GM12878 (cell line): ENCODE measurements at regions not wholly inside any gene's neighbourhood (a gene's known extent, or its start where the extent isn't known, plus 50 kb on each side); places are given as distances from the start of the nearest gene placed in this dataset.

Source experiments
- ATAC-seq: fragments of 200-7000 bp; cut with Tn5 transposase; 3 replicates; pipeline ENCODE4 v1.9.1; 2020; ENCODE audit warnings: mild to moderate bottlenecking, moderate library complexity
- BruUV-seq: library from RNA; stranded (reverse); fragments of 400-500 nt; replicated peaks from 2 replicates; lab custom pipeline; 2021; lab: Mats Ljungman, UMichigan
- CTCF ChIA-PET: fragments of 300-600 bp; sonication (Branson Sonifier 250); formaldehyde crosslinking; extraction: SDS; loops from one replicate; lab custom pipeline; 2021; ENCODE audit warnings: inconsistent platforms; lab: Yijun Ruan, JAX
- POLR2A ChIA-PET: fragments of 350-600 bp; formaldehyde crosslinking; extraction: SDS; loops from one replicate; lab custom pipeline; 2021; ENCODE audit warnings: inconsistent platforms; lab: Charles Lee
- RAD21 ChIA-PET: fragments of 300-600 bp; sonication (Branson Sonifier 250); formaldehyde crosslinking; loops from one replicate; lab custom pipeline; 2023; ENCODE audit warnings: antibody characterized with exemption; ENCODE audit not compliant: unreplicated experiment; lab: Charles Lee
- SMC1A ChIA-PET: fragments of 300-600 bp; sonication (Branson Sonifier 250); formaldehyde crosslinking; loops from one replicate; lab custom pipeline; 2023; ENCODE audit not compliant: unreplicated experiment, uncharacterized antibody; lab: Charles Lee
- DNase-seq: peaks from one replicate; pipeline ENCODE4 v3.0.0-alpha.2; 2011; ENCODE audit warnings: low read depth, low spot score
- FAIRE-seq: peaks from 3 replicates; lab custom pipeline; 2011; peaks lifted over from hg19 to GRCh38; lab: Jason Lieb, UNC
- H2AFZ ChIP-seq: 2 replicates; pipeline ENCODE4 v1.6.0; 2011; ENCODE audit warnings: low read depth, low read length, control low read depth; ENCODE audit not compliant: control insufficient read depth
- H3K27ac ChIP-seq: 2 replicates; pipeline ENCODE4 v1.5.1; 2011; ENCODE audit warnings: control low read depth; ENCODE audit not compliant: control insufficient read depth, insufficient read depth
- H3K27me3 ChIP-seq, 2 experiments: replicated peaks in 1 of 2; 2 replicates each; pipeline versions ENCODE4 v1.6.0 to v1.6.1; 2011; ENCODE audit warnings: low read length in 1 of 2; ENCODE audit not compliant: control insufficient read depth in 2 of 2, insufficient read depth in 2 of 2
- H3K36me3 ChIP-seq, 2 experiments: 2 replicates each; pipeline ENCODE4 v1.5.1; 2011; ENCODE audit warnings: low read length in 1 of 2; ENCODE audit not compliant: control insufficient read depth in 2 of 2, insufficient read depth in 2 of 2
- H3K4me1 ChIP-seq: 2 replicates; pipeline ENCODE4 v1.6.1; 2011; ENCODE audit warnings: mild to moderate bottlenecking, low read length, moderate library complexity, mixed read lengths; ENCODE audit not compliant: control insufficient read depth, insufficient read depth
- H3K4me2 ChIP-seq: 2 replicates; pipeline ENCODE4 v1.6.0; 2011; ENCODE audit warnings: control low read depth; ENCODE audit not compliant: control insufficient read depth, insufficient read depth
- H3K4me3 ChIP-seq: fragments of 200-600 bp; sonication (generic); 2 replicates; pipeline ENCODE4 v1.5.1; 2016
- H3K79me2 ChIP-seq: 2 replicates; pipeline ENCODE4 v1.6.0; 2011; ENCODE audit warnings: low read length; ENCODE audit not compliant: control insufficient read depth, insufficient read depth
- H3K9ac ChIP-seq: 2 replicates; pipeline ENCODE4 v1.8.0; 2011; ENCODE audit warnings: low read length, control low read depth, mixed read lengths; ENCODE audit not compliant: control insufficient read depth, insufficient read depth
- H3K9me3 ChIP-seq: replicated peaks from 3 replicates; pipeline ENCODE4 v1.5.1; 2011; ENCODE audit warnings: mild to moderate bottlenecking, low read length; ENCODE audit not compliant: control insufficient read depth, insufficient read depth
- H4K20me1 ChIP-seq: 2 replicates; pipeline ENCODE4 v1.6.0; 2011; ENCODE audit not compliant: control insufficient read depth, insufficient read depth
- CBX3 ChIP-seq: fragments of 200-600 bp; sonication (generic); IDR thresholded peaks from 2 replicates; pipeline ENCODE4 v1.6.1; 2016; ENCODE audit warnings: low read depth, borderline replicate concordance
- E2F4 ChIP-seq: IDR thresholded peaks from 2 replicates; pipeline ENCODE4 v1.6.1; 2012; ENCODE audit warnings: low read depth, low read length, improper control_type of control experiment
- FOS ChIP-seq: IDR thresholded peaks from 3 replicates; pipeline ENCODE4 v1.6.1; 2011; ENCODE audit warnings: borderline replicate concordance; ENCODE audit not compliant: insufficient read length; ENCODE audit errors: extremely low read depth
- GATAD2B ChIP-seq: fragments of 450-650 bp; conservative IDR thresholded peaks from 2 replicates; pipeline ENCODE4 v1.6.1; 2017; ENCODE audit warnings: low read depth, mild to moderate bottlenecking, moderate library complexity
- PAX5 ChIP-seq: IDR thresholded peaks from 2 replicates; pipeline ENCODE4 v1.6.1; 2011; ENCODE audit warnings: low read depth, low read length, borderline replicate concordance
- REST ChIP-seq: IDR thresholded peaks from 2 replicates; pipeline ENCODE4 v1.6.1; 2012; ENCODE audit warnings: mild to moderate bottlenecking, low read depth, low read length
- SMARCA5 ChIP-seq: fragments of 450-650 bp; IDR thresholded peaks from 2 replicates; pipeline ENCODE4 v1.6.1; 2017; ENCODE audit warnings: mild to moderate bottlenecking
- SMC3 ChIP-seq: IDR thresholded peaks from 2 replicates; pipeline ENCODE4 v1.6.1; 2011; ENCODE audit warnings: low read length, improper control_type of control experiment, borderline replicate concordance
- ZBTB11 ChIP-seq: fragments of 450-650 bp; formaldehyde crosslinking; IDR thresholded peaks from 2 replicates; pipeline ENCODE4 v1.5.0; 2022; ENCODE audit warnings: mild to moderate bottlenecking, missing genetic modification characterization
- ZNF274 ChIP-seq: IDR thresholded peaks from one replicate; pipeline ENCODE4 v1.8.0; 2011; ENCODE audit not compliant: insufficient read length, insufficient read depth
- ZNF384 ChIP-seq: IDR thresholded peaks from 2 replicates; pipeline ENCODE4 v1.6.1; 2012; ENCODE audit warnings: low read depth, mild to moderate bottlenecking, low read length, improper control_type of control experiment, borderline replicate concordance
- ZNF622 ChIP-seq: fragments of 450-650 bp; IDR thresholded peaks from 2 replicates; pipeline ENCODE4 v1.6.1; 2017; ENCODE audit warnings: mild to moderate bottlenecking, inconsistent platforms
- WGBS: methylation state at CpG from one replicate; pipeline ENCODE4 v1.1.6; 2016; ENCODE audit warnings: low lambda C conversion rate; ENCODE audit not compliant: insufficient replicate concordance, insufficient coverage; ENCODE audit errors: missing lambda C conversion rate; 5-methylcytosine and 5-hydroxymethylcytosine counted together
- in situ Hi-C: fragments of 300-500 bp; cut with MboI; formaldehyde crosslinking; loops from 9 replicates; pipeline ENCODE4 v1.14.3; 2018; ENCODE audit warnings: mixed read lengths
- intact Hi-C: fragments of 100-400 bp; cut with micrococcal nuclease; formaldehyde crosslinking; loops from one replicate; pipeline ENCODE4 v1.14.2; 2022; ENCODE audit not compliant: unreplicated experiment

GRCh38 chr14:26172396-26172795 is 425.4 kb downstream of the NOVA1 start:
- DNase-seq, result no peak
- ATAC-seq, result no peak
- no peaks in the 10 kb centered on the region for H3K79me2 ChIP-seq
- BruUV-seq, result no TSS peak
- FAIRE-seq, result no peak
- H2AFZ ChIP-seq, result no peak overlapping the region
- ChIA-PET RAD21 (no interaction called here), POLR2A (no interaction called here), CTCF (no interaction called here), SMC1A (no interaction called here)
- no peaks in the 10 kb centered on the region for H4K20me1 ChIP-seq
- in situ Hi-C loops (no loop called here), intact Hi-C loops (no loop called here)
- TF ChIP-seq GATAD2B, result no peak
- no peak for TF ChIP-seq ZNF384
- no peak for TF ChIP-seq SMC3
- no peak overlapping the region for H3K27ac ChIP-seq
- H3K27me3 ChIP-seq, result no peaks in the 10 kb centered on the region
- H3K4me3 ChIP-seq, result no peak overlapping the region
- H3K4me1 ChIP-seq, result no peaks in the 10 kb centered on the region
- no peaks in the 10 kb centered on the region for H3K36me3 ChIP-seq
- no peaks in the 10 kb centered on the region for H3K9me3 ChIP-seq
- no peak overlapping the region for H3K9ac ChIP-seq
- H3K4me2 ChIP-seq, result no peak overlapping the region

GRCh38 chr14:26170885-26171284 is 426.9 kb downstream of the NOVA1 start:
- Histone ChIP-seq H3K79me2 (no peaks in the 10 kb centered on the region), H3K36me3 (no peaks in the 10 kb centered on the region), H3K4me1 (no peaks in the 10 kb centered on the region), H3K9me3 (no peaks in the 10 kb centered on the region), H3K27ac (no peak overlapping the region), H2AFZ (no peak overlapping the region), H4K20me1 (no peaks in the 10 kb centered on the region), H3K4me2 (no peak overlapping the region), H3K4me3 (no peak overlapping the region), H3K27me3 (no peaks in the 10 kb centered on the region), H3K9ac (no peak overlapping the region)
- SMC1A ChIA-PET, result no interaction called here
- RAD21 ChIA-PET, result no interaction called here
- ATAC-seq (no peak), FAIRE-seq (no peak), DNase-seq (no peak)
- CTCF ChIA-PET, result no interaction called here
- in situ Hi-C loops, result no loop called here
- intact Hi-C loops, result no loop called here
- POLR2A ChIA-PET, result no interaction called here
- BruUV-seq, result no TSS peak
- WGBS, result 5% methylated on average over 1 of the region's 1 CpG
- TF ChIP-seq REST (no peak), ZNF622 (no peak), ZBTB11 (CRISPR knock-in tag) (no peak), SMARCA5 (no peak), ZNF274 (no peak), FOS (no peak), PAX5 (no peak), E2F4 (no peak), CBX3 (no peak)
